Glutamatergic neuron (in vitro differentiated cells): ENCODE measurements at regions not wholly inside any gene's neighbourhood (a gene's known extent, or its start where the extent isn't known, plus 50 kb on each side); places are given as distances from the start of the nearest gene placed in this dataset.
"Not testable (repeated sequence)": the region's sequence is repeated elsewhere in the genome, so short reads cannot be mapped to it uniquely, and the experiment has no call there.

Experiments
- DNase-seq: peaks from one replicate; pipeline ENCODE4 v3.0.0; 2022
- H3K27ac Mint-ChIP-seq: one replicate; pipeline ENCODE4 v1.8.0; 2020; ENCODE audit warnings: mild to moderate bottlenecking, mixed read lengths, inconsistent platforms; ENCODE audit not compliant: unreplicated experiment
- H3K27me3 Mint-ChIP-seq: one replicate; pipeline ENCODE4 v1.8.0; 2020; ENCODE audit warnings: mild to moderate bottlenecking, moderate library complexity, mixed read lengths, inconsistent platforms; ENCODE audit not compliant: unreplicated experiment
- H3K36me3 Mint-ChIP-seq: one replicate; pipeline ENCODE4 v1.8.0; 2020; ENCODE audit warnings: mild to moderate bottlenecking, mixed read lengths, inconsistent platforms; ENCODE audit not compliant: unreplicated experiment
- H3K4me1 Mint-ChIP-seq: one replicate; pipeline ENCODE4 v1.8.0; 2020; ENCODE audit warnings: mild to moderate bottlenecking, low read depth, mixed read lengths, inconsistent platforms; ENCODE audit not compliant: unreplicated experiment
- H3K4me3 Mint-ChIP-seq: one replicate; pipeline ENCODE4 v1.8.0; 2020; ENCODE audit warnings: mild to moderate bottlenecking, mixed read lengths, inconsistent platforms; ENCODE audit not compliant: unreplicated experiment
- H3K9me3 Mint-ChIP-seq: one replicate; pipeline ENCODE4 v1.8.0; 2020; ENCODE audit warnings: mild to moderate bottlenecking, moderate library complexity, mixed read lengths, inconsistent platforms; ENCODE audit not compliant: unreplicated experiment
- CTCF ChIP-seq: fragments of 200-600 bp; sonication (generic); IDR thresholded peaks from one replicate; pipeline ENCODE4 v1.5.0; 2021; ENCODE audit not compliant: partially characterized antibody, unreplicated experiment

- Mint-ChIP-seq H3K9me3 (no peaks in the 10 kb centered on the region), H3K27ac (no peak overlapping the region), H3K4me3 (no peak overlapping the region), H3K36me3 (no peaks in the 10 kb centered on the region), H3K27me3 (no peaks in the 10 kb centered on the region), H3K4me1 (peaks cover 2% of the 10 kb centered on the region)
- no peak for TF ChIP-seq CTCF
- no peak for DNase-seq
Observed at GRCh38 chr7:113606325-113606724, 312.5 kb downstream of the PPP1R3A start.

GRCh38 chr7:113600428-113600827, 318.4 kb downstream of the PPP1R3A start:
- not testable (repeated sequence) for H3K4me1 Mint-ChIP-seq, DNase-seq, H3K27ac Mint-ChIP-seq, H3K4me3 Mint-ChIP-seq, H3K27me3 Mint-ChIP-seq, H3K36me3 Mint-ChIP-seq, H3K9me3 Mint-ChIP-seq

- not testable (repeated sequence) for H3K27ac Mint-ChIP-seq, DNase-seq, H3K27me3 Mint-ChIP-seq, H3K4me3 Mint-ChIP-seq, H3K9me3 Mint-ChIP-seq, H3K36me3 Mint-ChIP-seq, H3K4me1 Mint-ChIP-seq
Observed at GRCh38 chr7:113593455-113593854, 325.4 kb downstream of the PPP1R3A start.

GRCh38 chr7:113592924-113593323, 325.9 kb downstream of the PPP1R3A start:
- not testable (repeated sequence) for H3K4me3 Mint-ChIP-seq, H3K9me3 Mint-ChIP-seq, H3K4me1 Mint-ChIP-seq, H3K27ac Mint-ChIP-seq, H3K27me3 Mint-ChIP-seq, H3K36me3 Mint-ChIP-seq, DNase-seq

GRCh38 chr7:113582471-113582870, 336.3 kb downstream of the PPP1R3A start:
- no peaks in the 10 kb centered on the region for H3K27me3 Mint-ChIP-seq
- no peaks in the 10 kb centered on the region for H3K4me1 Mint-ChIP-seq
- no peaks in the 10 kb centered on the region for H3K36me3 Mint-ChIP-seq
- H3K27ac Mint-ChIP-seq = no peak overlapping the region
- no peak for DNase-seq
- TF ChIP-seq CTCF = no peak
- H3K9me3 Mint-ChIP-seq = no peaks in the 10 kb centered on the region
- no peak overlapping the region for H3K4me3 Mint-ChIP-seq

- not testable (repeated sequence) for H3K27me3 Mint-ChIP-seq, H3K36me3 Mint-ChIP-seq, H3K27ac Mint-ChIP-seq, H3K9me3 Mint-ChIP-seq, H3K4me3 Mint-ChIP-seq, H3K4me1 Mint-ChIP-seq, DNase-seq
Observed at GRCh38 chr7:113563257-113563656, 355.6 kb downstream of the PPP1R3A start.

GRCh38 chr7:113562801-113563200, 356.0 kb downstream of the PPP1R3A start:
- H3K27ac Mint-ChIP-seq = no peak overlapping the region
- no peaks in the 10 kb centered on the region for H3K36me3 Mint-ChIP-seq
- H3K27me3 Mint-ChIP-seq = no peaks in the 10 kb centered on the region
- H3K9me3 Mint-ChIP-seq = no peaks in the 10 kb centered on the region
- no peak for DNase-seq
- no peaks in the 10 kb centered on the region for H3K4me1 Mint-ChIP-seq
- H3K4me3 Mint-ChIP-seq = no peak overlapping the region
- no peak for TF ChIP-seq CTCF
